NCI-H69 (cell line): ENCODE measurements at regions not wholly inside any gene's neighbourhood (a gene's known extent, or its start where the extent isn't known, plus 50 kb on each side); places are given as distances from the start of the nearest gene placed in this dataset.

Experiments
- DNase-seq: peaks from one replicate; lab custom pipeline; 2025; lab: John Stamatoyannopoulos, UW

GRCh38 chr4:71156616-71157015 is 163.2 kb downstream of the DCK start:
- no peak for DNase-seq

- DNase-seq, result no peak
Measured at GRCh38 chr4:71162386-71162785, 168.9 kb downstream of the DCK start.

GRCh38 chr4:71163317-71163716 is 169.9 kb downstream of the DCK start:
- DNase-seq, result no peak

DNA sequence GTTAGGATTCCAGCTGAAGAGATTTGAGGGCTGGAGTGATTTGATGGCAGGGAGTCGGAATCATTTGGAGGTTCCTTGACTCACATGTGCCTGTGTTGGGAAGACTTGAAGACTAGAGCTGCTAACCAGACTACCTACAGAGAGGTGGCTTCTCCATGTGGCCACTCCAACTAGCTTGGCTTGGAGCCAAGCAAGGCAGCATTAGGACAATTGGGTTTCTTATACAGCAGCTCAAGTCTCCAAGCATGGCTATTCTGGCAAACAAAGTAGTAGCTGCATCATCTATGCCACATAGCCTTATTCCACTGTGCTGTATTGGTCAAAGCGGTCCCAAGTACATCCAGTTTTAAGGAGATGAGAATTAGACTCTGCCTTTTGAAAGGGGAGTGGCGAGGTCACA is 171.7 kb upstream of the SLC4A4 start:
- DNase-seq, result no peak

GRCh38 chr4:71171592-71171991 is 167.2 kb upstream of the SLC4A4 start:
- no peak for DNase-seq

- no peak for DNase-seq
Measured at GRCh38 chr4:71181332-71181731, 157.5 kb upstream of the SLC4A4 start.

DNA sequence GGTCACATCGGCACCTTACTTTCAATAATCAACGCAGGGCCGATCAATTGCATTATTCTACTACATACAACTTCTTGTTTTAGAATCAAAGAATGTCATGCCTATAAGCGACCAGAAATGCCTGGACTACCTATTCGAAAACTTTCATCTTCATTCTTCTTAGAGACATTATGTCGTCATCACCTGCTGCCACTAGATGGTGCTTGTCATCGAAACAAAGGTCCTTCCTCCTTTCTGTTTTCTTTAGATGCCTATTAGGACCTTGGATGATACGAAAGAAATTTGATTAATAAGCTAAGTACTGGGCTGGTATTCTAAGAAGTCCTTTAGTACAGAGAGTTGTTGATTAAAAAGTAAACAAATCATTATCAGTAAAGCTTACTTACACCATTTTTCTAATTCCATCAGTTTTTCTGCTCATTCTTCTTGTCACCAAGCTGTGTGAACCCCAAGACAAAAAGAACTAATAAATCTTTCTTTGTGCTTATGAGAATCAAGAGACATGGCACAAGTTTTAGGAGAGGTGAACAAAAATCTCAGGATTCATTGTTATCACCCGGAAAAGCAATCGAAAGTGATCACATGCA is 154.5 kb upstream of the SLC4A4 start:
- DNase-seq, result peak; percentile 33

DNA sequence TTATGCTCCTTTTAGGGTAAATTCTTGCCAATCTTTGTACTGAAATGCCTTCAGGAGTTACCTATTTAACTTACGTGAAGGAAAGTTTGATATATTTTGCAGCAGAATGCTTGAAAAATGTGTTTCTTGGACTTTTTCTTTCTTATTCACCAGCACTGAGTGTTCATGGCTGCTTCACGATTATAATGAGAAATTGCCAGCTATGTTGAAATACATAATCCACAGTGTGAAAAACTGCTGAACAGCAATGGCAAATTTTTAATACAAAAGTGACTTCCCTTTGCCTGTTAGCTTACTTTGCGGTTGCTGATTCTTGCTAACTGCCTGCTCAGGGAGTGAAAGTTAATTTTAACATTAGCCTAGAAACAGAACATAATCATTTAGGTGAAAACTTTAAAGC is 153.8 kb upstream of the SLC4A4 start:
- no peak for DNase-seq

DNA sequence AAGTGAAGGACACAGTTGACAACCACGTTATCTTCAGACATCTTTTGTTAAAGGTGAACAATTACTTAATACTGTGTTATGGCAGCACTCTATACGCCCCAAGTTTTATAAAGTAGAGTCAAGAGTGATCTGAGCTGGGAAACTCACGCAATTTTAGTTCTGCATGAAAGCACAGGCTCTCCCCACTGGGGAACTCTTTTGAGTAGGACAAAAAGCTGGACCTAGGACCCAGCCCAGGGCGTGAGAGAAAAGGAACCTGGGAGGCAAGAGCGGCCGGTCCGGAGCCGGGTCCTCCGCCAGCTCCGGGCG is 152.6 kb upstream of the SLC4A4 start:
- no peak for DNase-seq

DNA sequence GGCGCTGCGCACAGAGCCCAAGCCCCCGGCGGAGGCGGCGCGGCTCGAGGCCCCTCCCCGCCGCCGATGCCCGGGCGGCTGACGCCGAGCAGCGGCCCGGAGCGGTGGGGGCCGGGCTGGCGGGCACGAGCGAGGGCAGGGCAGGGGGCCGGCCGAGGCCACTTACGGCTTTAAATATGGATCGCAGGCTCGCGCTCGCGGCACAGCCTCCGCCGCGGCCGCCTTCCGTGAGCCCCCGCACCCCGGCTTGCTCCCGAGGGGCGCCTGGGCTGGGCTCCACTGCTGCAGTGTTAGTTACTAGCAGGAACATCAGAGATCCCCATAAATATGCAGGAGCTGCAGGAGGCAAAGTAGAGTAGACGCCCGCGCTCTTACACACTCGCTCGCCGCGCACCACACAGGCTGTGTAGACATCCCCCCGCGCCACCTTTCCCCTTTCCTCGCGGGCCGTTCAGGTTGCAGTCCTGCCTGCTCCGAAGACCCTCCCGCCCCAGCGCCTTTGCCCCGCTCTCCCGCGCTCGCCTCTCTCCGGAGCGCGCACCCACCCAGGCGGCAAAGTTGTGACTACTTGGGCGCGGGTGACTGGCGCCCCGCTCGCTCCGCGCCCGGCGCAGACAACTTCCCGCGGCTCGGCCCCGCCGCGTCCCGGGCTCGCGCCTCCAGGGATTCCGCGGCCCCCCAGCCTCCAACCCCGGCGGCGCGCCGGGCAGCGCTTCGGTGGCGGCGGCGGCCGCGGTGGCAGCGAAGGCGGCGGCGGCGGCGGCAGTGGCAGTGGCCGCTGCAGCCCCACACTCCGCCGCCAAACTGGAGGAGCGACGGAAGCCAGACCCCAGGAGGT is 152.0 kb upstream of the SLC4A4 start:
- peak; percentile 29 for DNase-seq

DNA sequence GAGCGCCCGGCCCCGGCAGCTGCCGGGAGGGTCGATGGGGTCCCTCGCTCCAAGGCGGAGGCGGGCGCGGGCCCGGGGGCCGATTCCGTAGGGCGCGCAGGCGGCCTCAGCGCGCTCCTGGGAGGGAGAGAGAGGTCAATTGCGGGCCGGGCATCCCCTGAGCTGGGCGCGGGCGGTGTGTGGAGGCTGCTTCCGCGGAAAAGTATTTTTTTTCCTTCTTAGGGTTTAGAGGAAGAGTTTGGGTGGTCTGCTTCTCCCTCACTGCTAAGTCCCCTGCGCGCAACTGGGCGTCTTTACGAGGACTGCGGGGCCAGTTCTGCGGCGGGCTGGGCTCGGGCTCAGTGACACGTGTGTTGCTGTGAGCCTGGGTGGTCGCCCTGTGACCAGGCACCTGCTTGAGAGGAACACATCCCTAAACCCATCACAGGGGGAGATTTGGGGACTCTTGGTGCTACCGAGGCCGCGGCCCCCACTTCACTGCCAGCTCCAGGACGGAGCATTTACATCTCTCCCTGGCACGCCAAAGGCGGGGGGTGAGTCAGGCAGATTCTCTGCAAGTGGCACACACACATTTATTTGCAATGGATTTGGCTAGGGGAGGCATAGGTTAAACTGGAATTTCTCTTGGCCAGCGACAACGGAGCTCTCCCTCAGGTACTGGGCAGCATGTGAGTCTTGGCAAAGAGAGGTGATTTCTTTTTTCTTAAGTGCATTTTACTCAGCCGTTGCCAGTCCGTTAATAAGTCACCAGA is 151.2 kb upstream of the SLC4A4 start:
- no peak for DNase-seq

DNA sequence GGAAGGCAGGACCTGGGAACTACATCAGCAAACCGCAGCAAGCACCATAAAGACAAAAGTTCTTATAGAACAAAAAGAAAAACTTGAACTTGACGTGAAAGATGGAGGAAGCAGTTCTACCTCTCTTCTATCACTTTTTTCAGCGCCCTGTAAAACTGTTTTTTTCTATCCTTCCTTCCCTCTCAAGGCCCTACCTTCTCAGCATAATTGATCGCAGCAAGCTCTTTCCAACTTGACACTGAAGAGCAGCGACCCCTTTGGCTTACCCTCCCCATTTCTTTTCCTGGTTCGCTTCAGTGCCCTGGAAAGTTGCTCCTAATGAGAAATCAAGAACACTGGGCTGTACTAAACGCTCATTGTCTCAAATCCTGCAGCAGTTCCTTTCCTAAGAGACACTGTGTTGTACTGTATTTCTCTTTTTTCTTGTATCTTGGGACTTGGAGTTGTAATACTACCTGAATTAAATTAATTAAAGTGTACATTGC is 150.6 kb upstream of the SLC4A4 start:
- DNase-seq, result peak; percentile 0

DNA sequence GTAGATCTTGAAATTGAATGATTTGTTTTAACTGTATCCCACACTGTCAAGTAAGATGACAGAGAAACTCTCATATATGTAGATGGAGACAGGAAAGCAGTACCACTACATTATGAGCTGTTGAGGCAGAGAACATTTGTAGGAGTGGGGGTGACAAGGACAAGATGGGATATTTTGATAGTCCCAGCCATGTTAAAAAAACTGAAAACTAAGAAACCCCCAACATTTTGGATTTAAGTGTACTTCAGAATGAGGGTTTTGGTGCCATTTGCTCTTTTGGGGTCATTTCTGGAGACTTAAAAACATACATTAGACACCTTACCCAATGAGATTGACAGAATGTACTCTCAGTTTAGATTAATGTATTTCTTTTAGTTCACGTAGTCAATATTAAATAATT is 149.9 kb upstream of the SLC4A4 start:
- no peak for DNase-seq

DNA sequence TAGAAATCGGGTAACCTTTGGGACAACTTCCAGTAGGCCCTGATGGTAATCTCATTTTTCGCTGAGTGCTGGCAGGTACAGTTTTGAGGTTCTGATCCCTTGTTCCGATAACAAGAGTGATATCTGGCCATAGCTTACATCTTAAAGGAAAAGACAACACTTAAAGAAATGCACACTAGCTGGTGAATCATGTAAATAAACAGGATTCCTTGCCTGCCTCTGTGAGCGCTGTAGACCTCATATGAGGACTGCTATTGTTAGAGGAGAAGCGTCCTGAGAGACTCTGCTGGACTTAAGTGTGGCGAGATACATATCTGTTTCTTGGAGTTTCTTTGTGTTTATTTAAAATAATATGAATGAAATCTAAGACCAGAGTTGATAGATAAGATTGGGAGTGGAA is 149.3 kb upstream of the SLC4A4 start:
- no peak for DNase-seq

GRCh38 chr4:71194454-71194853 is 144.4 kb upstream of the SLC4A4 start:
- DNase-seq, result no peak

GRCh38 chr4:71195924-71196323 is 142.9 kb upstream of the SLC4A4 start:
- DNase-seq, result no peak

DNA sequence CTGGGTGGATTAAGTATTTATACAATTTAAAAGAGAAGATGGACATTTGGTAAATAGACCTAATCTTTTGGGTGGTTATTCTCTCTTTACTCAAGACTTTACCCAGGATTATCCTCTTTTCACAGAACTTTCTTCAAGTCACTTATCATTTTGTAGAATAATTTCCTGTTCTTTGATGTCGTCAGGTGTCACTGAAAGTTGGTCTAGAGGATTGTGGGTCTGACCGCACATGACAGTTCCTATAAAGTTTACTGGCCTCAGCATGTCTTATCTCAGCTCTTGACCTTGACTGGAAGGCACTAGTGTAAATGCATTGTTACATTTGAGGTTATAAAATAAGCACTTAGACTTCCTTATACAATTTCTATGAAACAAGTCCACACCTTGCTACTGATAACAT is 139.9 kb upstream of the SLC4A4 start:
- DNase-seq, result no peak

GRCh38 chr4:71201057-71201456 is 137.8 kb upstream of the SLC4A4 start:
- no peak for DNase-seq

DNA sequence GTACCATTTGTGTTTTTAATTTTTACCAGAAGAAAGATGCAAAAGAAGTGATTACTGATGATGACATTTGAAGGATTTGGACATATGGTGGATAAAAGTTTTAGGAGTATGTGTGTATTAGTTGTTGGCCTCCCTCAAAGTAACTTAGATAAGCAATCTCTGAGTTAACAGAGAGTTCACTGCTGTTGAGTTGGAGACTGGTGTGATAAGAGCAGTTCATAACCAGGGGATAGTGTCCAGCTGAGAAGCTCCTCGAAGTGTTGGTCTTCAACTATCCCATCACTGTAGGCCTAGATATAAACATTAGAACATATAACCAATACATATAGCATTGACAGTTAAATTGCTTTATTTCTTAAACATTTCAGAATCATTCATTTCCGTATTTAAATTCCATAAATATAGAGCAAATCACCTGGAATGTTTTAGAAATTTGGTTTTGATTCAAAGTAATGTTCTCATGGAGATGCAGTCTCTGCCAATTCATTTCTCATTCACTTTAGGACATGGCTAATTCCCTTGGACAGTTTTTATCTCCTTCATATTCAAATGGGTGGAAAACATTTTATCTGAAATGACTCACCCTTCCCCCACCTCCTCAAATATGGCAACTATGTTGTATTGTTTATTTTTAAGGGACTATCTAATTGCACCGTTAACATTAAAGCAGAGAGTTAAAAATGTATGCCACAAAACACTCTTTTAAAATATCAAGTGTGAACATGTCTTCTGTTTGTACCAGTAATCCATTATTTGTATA is 136.8 kb upstream of the SLC4A4 start:
- no peak for DNase-seq

GRCh38 chr4:71202705-71203104 is 136.1 kb upstream of the SLC4A4 start:
- DNase-seq, result no peak

DNA sequence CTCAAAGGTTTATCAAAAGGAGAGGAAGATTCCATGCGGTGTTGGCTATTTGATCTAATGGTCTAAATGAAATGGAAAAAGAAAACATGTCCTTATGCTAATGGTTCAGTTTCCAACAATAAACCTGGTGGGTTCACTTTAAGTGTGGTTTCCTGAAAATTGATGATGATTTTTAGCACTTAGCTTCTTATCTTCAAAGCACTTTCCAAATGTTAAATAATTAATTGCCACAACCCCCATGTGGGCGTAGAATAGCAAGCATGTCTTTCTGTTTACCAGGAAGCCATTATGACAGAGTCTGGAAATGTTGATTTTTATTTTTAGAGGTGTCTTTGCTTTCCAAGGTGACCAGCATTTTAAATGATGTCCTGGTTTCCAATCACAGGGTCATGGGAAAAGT is 134.8 kb upstream of the SLC4A4 start:
- DNase-seq, result no peak

DNA sequence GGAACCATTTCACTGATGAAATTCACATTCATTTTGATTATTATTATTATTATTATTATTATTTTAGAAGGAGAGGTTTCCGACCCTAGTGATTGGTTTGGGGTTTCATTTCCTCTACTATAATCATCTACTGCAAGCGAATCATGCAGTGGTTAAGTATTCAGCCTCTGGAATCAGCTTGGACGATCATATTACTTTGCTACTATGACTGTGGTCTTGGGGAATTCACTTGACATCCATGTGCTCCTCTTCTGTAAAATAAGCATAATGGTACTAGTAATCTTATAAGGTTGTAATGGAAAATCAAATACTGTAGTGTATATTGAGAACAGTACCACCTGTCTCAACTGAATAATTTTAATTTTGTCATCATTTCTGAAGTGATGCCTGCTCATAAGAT is 132.1 kb upstream of the SLC4A4 start:
- DNase-seq, result no peak
